Ovary (tissue), 3 donors: ENCODE measurements at regions not wholly inside any gene's neighbourhood (a gene's known extent, or its start where the extent isn't known, plus 50 kb on each side); places are given as distances from the start of the nearest gene placed in this dataset.

Experiments
- CTCF ChIP-seq, 3 donors: fragments of 450-650 bp in 2 of 3; fragments of 200-600 bp in 1 of 3; IDR thresholded peaks; one replicate each; pipeline versions ENCODE4 v1.5.1 to v1.8.0; 2016 to 2022; ENCODE audit warnings: antibody characterized with exemption in 3 of 3, mild to moderate bottlenecking in 1 of 3
- EP300 ChIP-seq: sonication (generic); formaldehyde crosslinking; IDR thresholded peaks from one replicate; pipeline ENCODE4 v1.6.1; 2017; ENCODE audit warnings: antibody characterized with exemption
- donor health status: DM: no; HTN: no; CAD: no.

GRCh38 chr2:72048881-72049477 lies 98.7 kb downstream of the CYP26B1 start:
- TF ChIP-seq CTCF (IDR thresholded peaks at IDR 0.05) (no peak), EP300 (no peak)
